HCT116 (cell line): ENCODE measurements at regions not wholly inside any gene's neighbourhood (a gene's known extent, or its start where the extent isn't known, plus 50 kb on each side); places are given as distances from the start of the nearest gene placed in this dataset.

Source experiments
- ATAC-seq: fragments of 200-7000 bp; cut with Tn5 transposase; 2 replicates; pipeline ENCODE4 v1.9.1; 2020; ENCODE audit warnings: mild to moderate bottlenecking, moderate library complexity
- BruUV-seq: library from RNA; stranded (reverse); fragments of 400-500 nt; replicated peaks from 2 replicates; lab custom pipeline; 2021; lab: Mats Ljungman, UMichigan
- CTCF ChIA-PET: fragments of 300-600 bp; sonication (Branson Sonifier 250); formaldehyde crosslinking; loops from one replicate; lab custom pipeline; 2021; ENCODE audit warnings: antibody characterized with exemption; lab: Charles Lee
- POLR2A ChIA-PET: fragments of 300-600, 350-600 bp; sonication (Branson Sonifier 250); formaldehyde crosslinking; loops from one replicate; lab custom pipeline; 2021; ENCODE audit warnings: antibody characterized with exemption; lab: Charles Lee
- RAD21 ChIA-PET, 2 experiments: fragments of 300-600 bp; sonication (Branson Sonifier 250); formaldehyde crosslinking; loops; one replicate each; lab custom pipeline; 2023; ENCODE audit warnings: low total read pairs in 2 of 2; ENCODE audit not compliant: uncharacterized antibody in 2 of 2, unreplicated experiment in 2 of 2, low non-redundant PET in 1 of 2; lab: Charles Lee
- DNase-seq: peaks from one replicate; pipeline ENCODE4 v3.0.0-alpha.2; 2010; ENCODE audit warnings: low read depth, low spot score
- H2AFZ ChIP-seq: fragments of 200-600 bp; shearing (Covaris generic), sonication (generic); 2 replicates; pipeline ENCODE4 v1.6.1; 2017; ENCODE audit warnings: low read depth, mixed run types, mixed read lengths, antibody characterized with exemption, low read length; ENCODE audit not compliant: poor library complexity, severe bottlenecking
- H3K27ac ChIP-seq: 2 replicates; pipeline ENCODE4 v1.5.1; 2012; ENCODE audit warnings: low read depth, low read length
- H3K27me3 ChIP-seq: fragments of 200-600 bp; sonication (generic); 2 replicates; pipeline ENCODE4 v1.6.1; 2016; ENCODE audit warnings: mixed run types, low read length, mixed read lengths; ENCODE audit not compliant: insufficient read depth
- H3K36me3 ChIP-seq, 2 experiments: fragments of 200-500 bp in 1 of 2; fragments of 200-600 bp in 1 of 2; sonication (Bioruptor generic) in 1 of 2; sonication (generic) in 1 of 2; 2 replicates each; pipeline versions ENCODE4 v1.5.1 to v1.6.1; 2014 to 2016; ENCODE audit warnings: low read length in 2 of 2, inconsistent platforms in 1 of 2, mixed read lengths in 1 of 2, mixed run types in 1 of 2; ENCODE audit not compliant: insufficient read depth in 2 of 2, control insufficient read depth in 1 of 2
- H3K4me1 ChIP-seq, 2 experiments: fragments of 200-600 bp in 1 of 2; sonication (generic) in 1 of 2; 2 replicates each; pipeline versions ENCODE4 v1.5.1 to v1.6.1; 2012 to 2017; ENCODE audit warnings: low read length in 2 of 2, inconsistent platforms in 1 of 2, mild to moderate bottlenecking in 1 of 2, mixed read lengths in 1 of 2, mixed run types in 1 of 2, moderate library complexity in 1 of 2; ENCODE audit not compliant: insufficient read depth in 2 of 2, control insufficient read depth in 1 of 2
- H3K4me2 ChIP-seq: fragments of 200-600 bp; sonication (generic); 2 replicates; pipeline ENCODE4 v1.6.1; 2017; ENCODE audit warnings: mixed run types, low read length, mixed read lengths
- H3K4me3 ChIP-seq, 2 experiments: fragments of 200-600 bp in 1 of 2; sonication (generic) in 1 of 2; replicated peaks in 1 of 2; 2 replicates each; pipeline ENCODE4 v1.5.1; 2011 to 2016; ENCODE audit warnings: low read length in 2 of 2, control low read depth in 1 of 2, low read depth in 1 of 2, mild to moderate bottlenecking in 1 of 2, mixed read lengths in 1 of 2, mixed run types in 1 of 2
- H3K79me2 ChIP-seq: fragments of 200-600 bp; sonication (generic); 2 replicates; pipeline ENCODE4 v1.6.1; 2017; ENCODE audit warnings: mild to moderate bottlenecking, mixed run types, low read length, moderate library complexity, mixed read lengths; ENCODE audit not compliant: insufficient read depth
- H3K9ac ChIP-seq: fragments of 200-600 bp; sonication (generic); 2 replicates; pipeline ENCODE4 v1.6.1; 2016; ENCODE audit warnings: low read length, mixed read lengths
- H3K9me2 ChIP-seq: fragments of 200-600 bp; sonication (generic), shearing (Covaris generic); 2 replicates; pipeline ENCODE4 v1.6.1; 2017; ENCODE audit warnings: mixed run types, mild to moderate bottlenecking, moderate library complexity; ENCODE audit not compliant: insufficient read depth
- H3K9me3 ChIP-seq, 2 experiments: fragments of 200-500 bp in 1 of 2; fragments of 200-600 bp in 1 of 2; sonication (Bioruptor generic) in 1 of 2; sonication (generic) in 1 of 2; 2 replicates each; pipeline ENCODE4 v1.6.1; 2014 to 2017; ENCODE audit warnings: low read length in 2 of 2, mixed read lengths in 2 of 2, inconsistent platforms in 1 of 2, low read depth in 1 of 2, mild to moderate bottlenecking in 1 of 2, mixed run types in 1 of 2, moderate library complexity in 1 of 2; ENCODE audit not compliant: control insufficient read depth in 1 of 2, insufficient read depth in 1 of 2
- H4K20me1 ChIP-seq: fragments of 200-600 bp; sonication (generic), shearing (Covaris generic); 2 replicates; pipeline ENCODE4 v1.6.1; 2017; ENCODE audit warnings: mixed run types, mild to moderate bottlenecking, moderate library complexity; ENCODE audit not compliant: insufficient read depth
- EGR1 ChIP-seq: IDR thresholded peaks from 2 replicates; pipeline ENCODE4 v1.6.1; 2012; ENCODE audit warnings: low read depth
- ELF1 ChIP-seq: IDR thresholded peaks from 2 replicates; pipeline ENCODE4 v1.6.1; 2012; ENCODE audit warnings: low read depth, borderline replicate concordance
- EZH2phosphoT487 ChIP-seq: fragments of 200-600 bp; IDR thresholded peaks from 2 replicates; pipeline ENCODE4 v1.6.1; 2018; ENCODE audit warnings: antibody characterized with exemption, borderline replicate concordance
- JUND ChIP-seq: IDR thresholded peaks from 2 replicates; pipeline ENCODE4 v1.6.1; 2012
- POLR2A ChIP-seq: IDR thresholded peaks from 2 replicates; pipeline ENCODE4 v1.7.0; 2011; ENCODE audit warnings: borderline replicate concordance; ENCODE audit not compliant: insufficient read depth, insufficient read length; ENCODE audit errors: extremely low read depth
- SP1 ChIP-seq: IDR thresholded peaks from 2 replicates; pipeline ENCODE4 v1.6.1; 2012; ENCODE audit warnings: low read depth
- YY1 ChIP-seq: IDR thresholded peaks from 2 replicates; pipeline ENCODE4 v1.6.1; 2011; ENCODE audit warnings: low read length, low read depth, moderate library complexity, mild to moderate bottlenecking; ENCODE audit not compliant: insufficient replicate concordance; ENCODE audit errors: extremely low read depth
- intact Hi-C: fragments of 100-400 bp; cut with micrococcal nuclease; formaldehyde crosslinking; loops from 2 replicates; pipeline ENCODE4 v1.10.0; 2022
- TF ChIP-seq, protein P1 (sequence below): IDR thresholded peaks from 2 replicates; pipeline ENCODE4 v1.6.1; 2012; ENCODE audit warnings: low read depth
- TF ChIP-seq, protein P2 (sequence below): IDR thresholded peaks from 2 replicates; pipeline ENCODE4 v1.6.1; 2012
- TF ChIP-seq, protein P3 (sequence below), 3 experiments: fragments of 200-600 bp in 1 of 3; sonication (generic) in 1 of 3; IDR thresholded peaks in 2 of 3; conservative IDR thresholded peaks in 1 of 3; 2 replicates each; pipeline ENCODE4 v1.5.1; 2012 to 2017; ENCODE audit warnings: low read depth in 2 of 3, low read length in 2 of 3, antibody characterized with exemption in 1 of 3, borderline replicate concordance in 1 of 3, control low read depth in 1 of 3, mild to moderate bottlenecking in 1 of 3, mixed read lengths in 1 of 3, mixed run types in 1 of 3, moderate library complexity in 1 of 3; ENCODE audit not compliant: insufficient read depth in 1 of 3

DNA sequence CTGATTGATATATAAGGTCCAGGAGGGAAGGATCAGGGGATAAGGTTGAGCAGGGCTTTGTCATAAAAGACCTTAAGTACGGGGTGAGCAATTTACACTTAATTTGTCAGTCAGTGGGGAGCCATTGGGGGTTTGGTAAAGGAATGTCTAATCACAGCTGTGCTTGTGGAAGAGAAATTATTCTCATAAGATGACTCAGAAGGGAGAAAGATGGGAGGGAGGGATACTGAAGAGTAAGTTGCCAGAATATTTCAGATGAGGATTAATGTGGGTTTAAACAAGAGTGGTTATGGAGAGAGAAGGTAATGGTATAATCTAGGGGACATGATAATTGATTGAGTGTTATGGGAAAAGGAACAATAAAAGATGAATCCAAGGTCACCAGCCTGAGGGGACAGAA, 500.1 kb upstream of the CCDC196 start (continued):
- TF ChIP-seq, protein P1, sequence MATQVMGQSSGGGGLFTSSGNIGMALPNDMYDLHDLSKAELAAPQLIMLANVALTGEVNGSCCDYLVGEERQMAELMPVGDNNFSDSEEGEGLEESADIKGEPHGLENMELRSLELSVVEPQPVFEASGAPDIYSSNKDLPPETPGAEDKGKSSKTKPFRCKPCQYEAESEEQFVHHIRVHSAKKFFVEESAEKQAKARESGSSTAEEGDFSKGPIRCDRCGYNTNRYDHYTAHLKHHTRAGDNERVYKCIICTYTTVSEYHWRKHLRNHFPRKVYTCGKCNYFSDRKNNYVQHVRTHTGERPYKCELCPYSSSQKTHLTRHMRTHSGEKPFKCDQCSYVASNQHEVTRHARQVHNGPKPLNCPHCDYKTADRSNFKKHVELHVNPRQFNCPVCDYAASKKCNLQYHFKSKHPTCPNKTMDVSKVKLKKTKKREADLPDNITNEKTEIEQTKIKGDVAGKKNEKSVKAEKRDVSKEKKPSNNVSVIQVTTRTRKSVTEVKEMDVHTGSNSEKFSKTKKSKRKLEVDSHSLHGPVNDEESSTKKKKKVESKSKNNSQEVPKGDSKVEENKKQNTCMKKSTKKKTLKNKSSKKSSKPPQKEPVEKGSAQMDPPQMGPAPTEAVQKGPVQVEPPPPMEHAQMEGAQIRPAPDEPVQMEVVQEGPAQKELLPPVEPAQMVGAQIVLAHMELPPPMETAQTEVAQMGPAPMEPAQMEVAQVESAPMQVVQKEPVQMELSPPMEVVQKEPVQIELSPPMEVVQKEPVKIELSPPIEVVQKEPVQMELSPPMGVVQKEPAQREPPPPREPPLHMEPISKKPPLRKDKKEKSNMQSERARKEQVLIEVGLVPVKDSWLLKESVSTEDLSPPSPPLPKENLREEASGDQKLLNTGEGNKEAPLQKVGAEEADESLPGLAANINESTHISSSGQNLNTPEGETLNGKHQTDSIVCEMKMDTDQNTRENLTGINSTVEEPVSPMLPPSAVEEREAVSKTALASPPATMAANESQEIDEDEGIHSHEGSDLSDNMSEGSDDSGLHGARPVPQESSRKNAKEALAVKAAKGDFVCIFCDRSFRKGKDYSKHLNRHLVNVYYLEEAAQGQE: no peak
- TF ChIP-seq POLR2A (no peak), EZH2phosphoT487 (no peak), EGR1 (no peak)
- TF ChIP-seq, protein P2, sequence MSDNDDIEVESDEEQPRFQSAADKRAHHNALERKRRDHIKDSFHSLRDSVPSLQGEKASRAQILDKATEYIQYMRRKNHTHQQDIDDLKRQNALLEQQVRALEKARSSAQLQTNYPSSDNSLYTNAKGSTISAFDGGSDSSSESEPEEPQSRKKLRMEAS: no peak

DNA sequence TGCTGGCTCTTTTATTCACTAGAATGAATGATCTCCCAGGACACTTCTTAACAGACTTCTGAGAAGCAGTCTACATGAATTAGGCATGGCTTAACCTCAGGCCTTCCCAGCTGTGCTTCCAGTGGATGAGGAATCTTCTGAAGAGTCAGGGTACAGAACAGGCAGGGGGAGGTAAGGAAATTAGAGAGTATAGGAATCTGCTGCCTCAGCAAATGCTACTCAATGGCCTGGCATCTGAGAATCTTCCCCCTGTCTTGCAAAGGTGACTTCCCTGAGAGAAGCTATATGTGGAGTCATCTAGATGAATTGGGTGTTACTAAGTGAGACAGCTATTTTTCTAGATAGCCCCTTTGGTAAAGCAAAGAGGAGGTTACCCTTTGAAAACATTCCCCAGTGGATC, 496.2 kb upstream of the CCDC196 start:
- no peaks in the 10 kb centered on the region for H3K79me2 ChIP-seq
- ATAC-seq: no peak
- DNase-seq: no peak
- H3K4me3 ChIP-seq: no peak overlapping the region
- H3K27me3 ChIP-seq: 0 out of 2 replicates have a peak, but pooled peaks cover 7% of the 10 kb centered on the region
- CTCF ChIA-PET: no interaction called here
- TF ChIP-seq SP1: no peak
- no peak for TF ChIP-seq ELF1
- TF ChIP-seq JUND: no peak
- TF ChIP-seq, protein P3, sequence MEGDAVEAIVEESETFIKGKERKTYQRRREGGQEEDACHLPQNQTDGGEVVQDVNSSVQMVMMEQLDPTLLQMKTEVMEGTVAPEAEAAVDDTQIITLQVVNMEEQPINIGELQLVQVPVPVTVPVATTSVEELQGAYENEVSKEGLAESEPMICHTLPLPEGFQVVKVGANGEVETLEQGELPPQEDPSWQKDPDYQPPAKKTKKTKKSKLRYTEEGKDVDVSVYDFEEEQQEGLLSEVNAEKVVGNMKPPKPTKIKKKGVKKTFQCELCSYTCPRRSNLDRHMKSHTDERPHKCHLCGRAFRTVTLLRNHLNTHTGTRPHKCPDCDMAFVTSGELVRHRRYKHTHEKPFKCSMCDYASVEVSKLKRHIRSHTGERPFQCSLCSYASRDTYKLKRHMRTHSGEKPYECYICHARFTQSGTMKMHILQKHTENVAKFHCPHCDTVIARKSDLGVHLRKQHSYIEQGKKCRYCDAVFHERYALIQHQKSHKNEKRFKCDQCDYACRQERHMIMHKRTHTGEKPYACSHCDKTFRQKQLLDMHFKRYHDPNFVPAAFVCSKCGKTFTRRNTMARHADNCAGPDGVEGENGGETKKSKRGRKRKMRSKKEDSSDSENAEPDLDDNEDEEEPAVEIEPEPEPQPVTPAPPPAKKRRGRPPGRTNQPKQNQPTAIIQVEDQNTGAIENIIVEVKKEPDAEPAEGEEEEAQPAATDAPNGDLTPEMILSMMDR (IDR thresholded peaks at IDR 0.05 in 2 of 3, conservative IDR thresholded peaks at IDR 0.05 in 1 of 3; ENCODE audit: borderline replicate concordance in 1 of 3, insufficient read depth in 1 of 3, low read depth in 2 of 3, low read length in 2 of 3): no peak
- no peak for TF ChIP-seq YY1
- no peak for TF ChIP-seq EZH2phosphoT487
- TF ChIP-seq, all 23 proteins: peak for 0
- Histone ChIP-seq H4K20me1 (no peaks in the 10 kb centered on the region), H3K4me2 (no peak overlapping the region), H3K4me1 (no peaks in the 10 kb centered on the region), H3K9me3 (no peaks in the 10 kb centered on the region), H3K27ac (no peak overlapping the region), H3K9ac (no peak overlapping the region), H2AFZ (no peak overlapping the region), H3K36me3 (no peaks in the 10 kb centered on the region), H3K9me2 (no peaks in the 10 kb centered on the region)
- intact Hi-C loops: no loop called here
- POLR2A ChIA-PET: no interaction called here
- no TSS peak for BruUV-seq
- RAD21 ChIA-PET: no interaction called here
